ENCODE measurements at regions not wholly inside any gene's neighbourhood (a gene's known extent, or its start where the extent isn't known, plus 50 kb on each side); places are given as distances from the start of the nearest gene placed in this dataset.

DNA sequence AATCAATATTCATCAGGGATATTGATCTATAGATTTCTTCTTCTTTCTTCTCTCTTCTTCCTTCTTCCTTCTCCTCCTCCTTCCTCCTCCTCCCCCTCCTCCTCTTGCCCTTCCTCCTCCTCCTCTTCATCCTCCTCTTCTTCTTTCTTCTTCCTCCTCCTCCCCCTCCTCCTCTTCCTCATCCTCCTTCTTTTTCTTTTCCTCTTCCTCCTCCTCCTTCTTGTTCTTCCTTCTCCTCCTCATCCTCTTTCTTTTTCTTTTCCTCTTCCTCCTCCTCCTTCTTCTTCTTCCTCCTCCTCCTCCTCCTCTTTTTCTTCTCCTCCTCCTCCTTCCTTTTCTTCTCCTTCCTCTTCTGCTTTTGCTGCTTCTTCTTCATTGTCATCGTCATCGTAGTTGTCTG is 52.4 kb upstream of the SERINC1 start:
- no peak for DNase-seq

DNA sequence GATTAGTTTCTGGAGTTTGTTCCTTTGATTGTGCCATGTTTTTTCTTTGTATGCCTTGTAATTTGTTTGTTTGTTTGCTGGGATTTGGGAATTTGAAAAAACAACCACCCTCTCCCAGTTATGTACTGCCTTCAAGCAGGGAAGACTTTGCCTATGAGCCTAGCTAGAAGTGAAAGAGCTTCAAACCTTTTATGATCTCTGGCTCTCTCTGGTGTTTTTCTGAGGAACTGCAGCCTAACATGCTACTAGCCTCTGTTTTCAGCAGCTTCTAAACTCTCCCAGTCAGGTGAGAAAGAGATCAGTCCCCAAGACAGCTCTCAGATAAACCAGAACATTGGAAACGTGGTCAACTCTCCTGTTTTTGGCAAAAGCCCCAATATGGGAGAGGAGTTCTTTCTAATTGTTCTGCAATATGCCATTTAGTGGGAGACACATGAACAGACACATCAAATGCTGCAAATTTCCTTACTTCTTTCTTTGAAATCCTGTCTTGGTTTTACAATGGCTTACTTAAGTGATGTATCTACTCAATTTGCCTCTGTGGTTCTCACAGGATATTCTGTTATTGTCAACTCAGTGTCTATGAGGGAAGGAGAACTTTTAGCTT is 58.9 kb upstream of the SERINC1 start:
- DNase-seq: peak; percentile 56

DNA sequence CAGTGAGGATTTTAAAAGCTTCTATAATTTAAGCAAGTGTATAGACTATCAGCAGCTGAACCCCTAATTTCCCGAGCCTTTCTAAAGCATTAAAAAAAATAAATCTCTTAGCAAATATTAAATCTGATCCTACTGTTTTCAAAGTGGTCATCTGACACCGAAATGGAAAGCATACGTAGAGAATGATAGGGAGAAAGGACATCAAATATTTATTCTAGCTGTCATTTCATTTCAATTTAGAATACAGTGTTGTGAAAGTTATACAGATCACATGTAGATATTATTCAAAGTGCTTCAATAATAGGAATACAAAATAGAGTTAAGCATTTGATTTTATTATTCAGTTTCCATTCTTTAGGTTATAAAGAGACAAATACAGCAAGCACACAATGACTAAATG is 61.9 kb upstream of the PKIB start:
- no peak for DNase-seq

DNA sequence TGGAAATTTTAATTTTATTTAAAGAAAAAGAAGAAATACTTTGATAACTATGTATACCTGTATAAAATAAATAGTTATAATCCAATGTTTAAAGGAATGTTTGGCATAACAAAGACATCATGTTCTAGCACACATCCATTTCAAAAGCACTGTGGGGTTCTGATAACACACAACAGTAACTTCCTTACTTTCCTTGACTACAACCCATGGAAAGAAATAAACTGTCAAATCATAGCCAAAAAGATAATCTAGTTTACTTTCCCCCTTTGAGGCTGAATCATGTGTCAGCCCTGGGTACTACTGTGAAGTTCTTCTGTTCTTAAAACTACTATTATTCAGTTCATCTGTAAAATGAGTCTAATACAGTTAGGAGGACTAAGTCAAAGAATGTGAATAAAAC is 61.4 kb upstream of the PKIB start:
- DNase-seq: no peak

GRCh38 chr6:122553697-122554096 is 56.5 kb upstream of the PKIB start:
- no peak for DNase-seq

GRCh38 chr6:122555561-122555960 is 54.6 kb upstream of the PKIB start:
- no peak for DNase-seq

DNA sequence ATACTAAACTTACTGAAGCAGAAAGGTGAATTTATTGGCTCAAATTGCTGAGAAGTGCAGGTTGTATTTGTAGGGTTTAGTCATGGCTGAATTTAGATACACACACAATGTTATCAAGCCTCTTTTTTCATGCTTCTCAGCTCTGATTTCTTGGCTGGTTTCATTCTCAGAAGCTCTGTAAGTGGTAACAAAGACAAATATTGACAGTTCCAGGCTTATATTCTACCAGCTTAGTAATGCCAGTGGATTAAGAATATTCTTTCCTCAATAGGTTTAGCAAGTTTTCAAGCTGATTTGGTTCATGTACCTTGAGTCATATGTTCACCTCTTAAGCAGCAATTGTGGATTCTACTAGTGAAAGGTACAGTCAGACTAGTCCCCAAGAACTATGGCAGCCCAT is 52.1 kb upstream of the PKIB start:
- DNase-seq: no peak
